Chondrocyte (in vitro differentiated cells): ENCODE measurements at regions not wholly inside any gene's neighbourhood (a gene's known extent, or its start where the extent isn't known, plus 50 kb on each side); places are given as distances from the start of the nearest gene placed in this dataset.
A peak's percentile ranks its signal among the peaks of the same experiment; 100 is the strongest.

Experiments used
- DNase-seq: peaks from one replicate; pipeline ENCODE4 v3.0.0; 2021; ENCODE audit warnings: mixed read lengths, low spot score
- H3K27ac Mint-ChIP-seq: one replicate; pipeline ENCODE4 v1.8.0; 2021; ENCODE audit warnings: mild to moderate bottlenecking, moderate library complexity, mixed read lengths; ENCODE audit not compliant: unreplicated experiment
- H3K27me3 Mint-ChIP-seq: 2 replicates; pipeline ENCODE4 v1.8.0; 2021; ENCODE audit warnings: low read depth, mixed read lengths
- H3K36me3 Mint-ChIP-seq: 2 replicates; pipeline ENCODE4 v1.8.0; 2021; ENCODE audit warnings: low read depth, mixed read lengths
- H3K4me1 Mint-ChIP-seq: 2 replicates; pipeline ENCODE4 v1.8.0; 2021; ENCODE audit warnings: low read depth, mild to moderate bottlenecking, mixed read lengths
- H3K4me3 Mint-ChIP-seq: one replicate; pipeline ENCODE4 v1.8.0; 2021; ENCODE audit warnings: mild to moderate bottlenecking, moderate library complexity, mixed read lengths; ENCODE audit not compliant: unreplicated experiment
- H3K9me3 Mint-ChIP-seq: 2 replicates; pipeline ENCODE4 v1.8.0; 2021; ENCODE audit warnings: low read depth, mixed read lengths
- CTCF ChIP-seq: fragments of 200-600 bp; sonication (generic); IDR thresholded peaks from 2 replicates; pipeline ENCODE4 v1.5.0; 2021; ENCODE audit warnings: antibody characterized with exemption, mild to moderate bottlenecking, moderate library complexity

- H3K9me3 Mint-ChIP-seq = peaks cover 35% of the 10 kb centered on the region
- no peak overlapping the region for H3K27ac Mint-ChIP-seq
- TF ChIP-seq CTCF = peak; percentile 67
- no peaks in the 10 kb centered on the region for H3K4me1 Mint-ChIP-seq
- DNase-seq = no peak
- no peaks in the 10 kb centered on the region for H3K27me3 Mint-ChIP-seq
- H3K36me3 Mint-ChIP-seq = peaks cover 1% of the 10 kb centered on the region
- no peak overlapping the region for H3K4me3 Mint-ChIP-seq
These were observed 52.3 kb upstream of the SNTG2 start for GRCh38 chr2:898319-898718.

DNA sequence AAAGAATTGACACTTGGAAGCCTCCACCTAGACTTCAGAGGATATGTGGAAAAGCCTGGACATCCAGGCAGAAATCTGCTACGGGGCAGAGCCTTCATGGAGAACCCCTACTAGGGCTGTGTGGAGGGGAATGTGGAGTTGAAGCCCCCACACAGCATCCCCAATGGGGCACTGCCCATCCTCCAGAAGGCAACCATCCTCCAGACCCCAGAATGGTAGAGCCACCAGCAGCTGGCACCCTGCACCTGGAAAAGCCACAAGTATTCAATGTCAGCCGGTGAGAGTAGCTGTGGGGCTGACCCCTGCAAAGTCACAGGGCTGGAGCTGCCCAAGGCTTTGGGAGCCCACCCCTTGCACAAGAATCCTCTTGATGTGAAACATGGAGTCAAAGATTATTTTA is 53.6 kb upstream of the SNTG2 start:
- H3K4me1 Mint-ChIP-seq = no peaks in the 10 kb centered on the region
- H3K27ac Mint-ChIP-seq = no peak overlapping the region
- H3K9me3 Mint-ChIP-seq = peaks cover 30% of the 10 kb centered on the region
- TF ChIP-seq CTCF = no peak
- H3K27me3 Mint-ChIP-seq = no peaks in the 10 kb centered on the region
- DNase-seq = no peak
- H3K36me3 Mint-ChIP-seq = peaks cover 1% of the 10 kb centered on the region
- H3K4me3 Mint-ChIP-seq = no peak overlapping the region

DNA sequence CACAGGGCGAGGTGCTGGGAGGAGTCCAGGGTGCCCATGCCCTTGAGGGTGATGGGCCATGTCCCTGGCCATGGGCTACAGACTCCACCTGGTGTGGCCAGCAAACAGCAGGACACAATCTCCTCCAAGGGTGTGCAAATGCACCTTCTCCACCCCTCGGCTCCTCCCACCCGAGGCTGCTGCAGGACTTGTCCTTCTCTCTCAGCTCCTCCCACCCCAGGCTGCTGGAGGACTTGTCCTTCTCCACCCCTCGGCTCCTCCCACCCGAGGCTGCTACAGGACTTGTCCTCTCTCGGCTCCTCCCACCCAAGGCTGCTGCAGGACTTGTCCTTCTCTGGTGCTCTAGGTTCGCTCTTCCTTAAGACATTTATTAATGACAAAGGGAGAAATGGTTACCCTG is 57.3 kb upstream of the SNTG2 start:
- Mint-ChIP-seq H3K4me1 (no peaks in the 10 kb centered on the region), H3K27ac (no peak overlapping the region), H3K9me3 (peaks cover 22% of the 10 kb centered on the region), H3K4me3 (no peak overlapping the region), H3K36me3 (peaks cover 1% of the 10 kb centered on the region), H3K27me3 (peaks cover 3% of the 10 kb centered on the region)
- TF ChIP-seq CTCF = no peak
- no peak for DNase-seq

DNA sequence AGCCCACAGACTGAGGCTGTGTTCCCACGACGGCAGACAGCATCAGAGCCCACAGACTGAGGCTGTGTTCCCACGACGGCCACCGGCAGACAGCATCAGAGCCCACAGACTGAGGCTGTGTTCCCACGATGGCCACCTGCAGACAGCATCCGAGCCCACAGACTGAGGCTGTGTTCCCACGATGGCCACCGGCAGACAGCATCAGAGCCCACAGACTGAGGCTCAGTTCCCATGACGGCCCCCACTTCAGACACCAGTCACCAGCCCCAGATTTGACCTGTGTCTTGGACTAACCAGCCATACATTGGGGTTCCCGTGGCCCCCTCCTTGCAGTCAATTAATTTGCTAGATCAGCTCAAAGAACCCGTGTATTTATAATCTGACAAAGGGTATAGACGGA is 57.8 kb upstream of the SNTG2 start:
- no peak for TF ChIP-seq CTCF
- H3K4me3 Mint-ChIP-seq = no peak overlapping the region
- peaks cover 22% of the 10 kb centered on the region for H3K9me3 Mint-ChIP-seq
- peaks cover 4% of the 10 kb centered on the region for H3K27me3 Mint-ChIP-seq
- DNase-seq = no peak
- H3K4me1 Mint-ChIP-seq = no peaks in the 10 kb centered on the region
- no peak overlapping the region for H3K27ac Mint-ChIP-seq
- H3K36me3 Mint-ChIP-seq = peaks cover 1% of the 10 kb centered on the region

- H3K4me3 Mint-ChIP-seq = no peak overlapping the region
- TF ChIP-seq CTCF = no peak
These were observed 58.2 kb upstream of the SNTG2 start for GRCh38 chr2:892401-892800.

More at GRCh38 chr2:892401-892800, 58.2 kb upstream of the SNTG2 start:
- peaks cover 22% of the 10 kb centered on the region for H3K9me3 Mint-ChIP-seq
- H3K4me1 Mint-ChIP-seq = no peaks in the 10 kb centered on the region
- H3K27ac Mint-ChIP-seq = no peak overlapping the region
- H3K27me3 Mint-ChIP-seq = peaks cover 9% of the 10 kb centered on the region
- no peak for DNase-seq
- H3K36me3 Mint-ChIP-seq = peaks cover 1% of the 10 kb centered on the region
